HCT116 (cell line): ENCODE measurements at regions not wholly inside any gene's neighbourhood (a gene's known extent, or its start where the extent isn't known, plus 50 kb on each side); places are given as distances from the start of the nearest gene placed in this dataset.

Experiments used
- CTCF ChIP-seq, 3 experiments: fragments of 200-600 bp in 1 of 3; sonication (generic) in 1 of 3; IDR thresholded peaks in 2 of 3; conservative IDR thresholded peaks in 1 of 3; 2 replicates each; pipeline ENCODE4 v1.5.1; 2012 to 2017; ENCODE audit warnings: low read depth in 2 of 3, low read length in 2 of 3, antibody characterized with exemption in 1 of 3, borderline replicate concordance in 1 of 3, control low read depth in 1 of 3, mild to moderate bottlenecking in 1 of 3, mixed read lengths in 1 of 3, mixed run types in 1 of 3, moderate library complexity in 1 of 3; ENCODE audit not compliant: insufficient read depth in 1 of 3
- EGR1 ChIP-seq: IDR thresholded peaks from 2 replicates; pipeline ENCODE4 v1.6.1; 2012; ENCODE audit warnings: low read depth
- ELF1 ChIP-seq: IDR thresholded peaks from 2 replicates; pipeline ENCODE4 v1.6.1; 2012; ENCODE audit warnings: low read depth, borderline replicate concordance
- EZH2 ChIP-seq: fragments of 200-600 bp; sonication (generic); IDR thresholded peaks from 2 replicates; pipeline ENCODE4 v1.6.1; 2017; ENCODE audit warnings: antibody characterized with exemption, mixed run types
- EZH2phosphoT487 ChIP-seq: fragments of 200-600 bp; IDR thresholded peaks from 2 replicates; pipeline ENCODE4 v1.6.1; 2018; ENCODE audit warnings: antibody characterized with exemption, borderline replicate concordance
- MAX ChIP-seq: IDR thresholded peaks from 2 replicates; pipeline ENCODE4 v1.6.1; 2012
- POLR2A ChIP-seq: IDR thresholded peaks from 2 replicates; pipeline ENCODE4 v1.7.0; 2011; ENCODE audit warnings: borderline replicate concordance; ENCODE audit not compliant: insufficient read depth, insufficient read length; ENCODE audit errors: extremely low read depth
- POLR2AphosphoS5 ChIP-seq: IDR thresholded peaks from 2 replicates; pipeline ENCODE4 v1.6.1; 2011; ENCODE audit warnings: mild to moderate bottlenecking, low read depth, low read length, moderate library complexity
- SP1 ChIP-seq: IDR thresholded peaks from 2 replicates; pipeline ENCODE4 v1.6.1; 2012; ENCODE audit warnings: low read depth
- SRF ChIP-seq: IDR thresholded peaks from 2 replicates; pipeline ENCODE4 v1.6.1; 2012; ENCODE audit warnings: low read depth
- TCF7L2 ChIP-seq: IDR thresholded peaks from 2 replicates; pipeline ENCODE4 v1.7.0; 2011; ENCODE audit warnings: borderline replicate concordance, inconsistent platforms; ENCODE audit not compliant: insufficient read depth, insufficient read length; ENCODE audit errors: extremely low read depth
- YY1 ChIP-seq: IDR thresholded peaks from 2 replicates; pipeline ENCODE4 v1.6.1; 2011; ENCODE audit warnings: low read length, low read depth, moderate library complexity, mild to moderate bottlenecking; ENCODE audit not compliant: insufficient replicate concordance; ENCODE audit errors: extremely low read depth
- ZFX ChIP-seq: fragments of 450-650 bp; IDR thresholded peaks from 2 replicates; pipeline ENCODE4 v1.6.1; 2017
- TF ChIP-seq, protein P1 (sequence below): IDR thresholded peaks from 2 replicates; pipeline ENCODE4 v1.6.1; 2012; ENCODE audit warnings: low read depth

DNA sequence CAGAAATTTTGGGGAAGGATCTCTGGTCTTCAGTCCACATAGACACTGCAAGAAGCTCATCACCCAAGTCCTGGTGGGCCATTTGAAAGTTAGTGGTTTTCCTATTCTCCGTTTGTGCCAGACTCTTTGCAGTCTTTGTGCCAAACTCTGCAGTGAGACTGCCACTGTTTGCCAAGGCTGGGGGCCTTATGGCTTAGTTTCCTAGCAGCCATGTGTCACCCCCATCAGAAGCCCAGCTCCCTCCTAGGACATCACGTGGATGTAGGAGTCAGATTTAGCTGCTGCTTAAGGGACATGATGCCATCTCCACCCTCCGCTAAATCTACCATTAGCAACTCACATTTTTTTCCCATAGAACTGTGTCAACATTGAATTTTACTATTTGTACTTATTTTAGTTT, 220.0 kb downstream of the C11orf91 start:
- TF ChIP-seq MAX (no peak), CTCF (IDR thresholded peaks at IDR 0.05 in 2 of 3, conservative IDR thresholded peaks at IDR 0.05 in 1 of 3; ENCODE audit: borderline replicate concordance in 1 of 3, insufficient read depth in 1 of 3, low read depth in 2 of 3, low read length in 2 of 3) (no peak), EZH2 (no peak), POLR2A (no peak), ELF1 (no peak), ZFX (no peak), YY1 (no peak), POLR2AphosphoS5 (no peak), SP1 (no peak), SRF (no peak), EZH2phosphoT487 (no peak), TCF7L2 (no peak), EGR1 (no peak)
- TF ChIP-seq, protein P1, sequence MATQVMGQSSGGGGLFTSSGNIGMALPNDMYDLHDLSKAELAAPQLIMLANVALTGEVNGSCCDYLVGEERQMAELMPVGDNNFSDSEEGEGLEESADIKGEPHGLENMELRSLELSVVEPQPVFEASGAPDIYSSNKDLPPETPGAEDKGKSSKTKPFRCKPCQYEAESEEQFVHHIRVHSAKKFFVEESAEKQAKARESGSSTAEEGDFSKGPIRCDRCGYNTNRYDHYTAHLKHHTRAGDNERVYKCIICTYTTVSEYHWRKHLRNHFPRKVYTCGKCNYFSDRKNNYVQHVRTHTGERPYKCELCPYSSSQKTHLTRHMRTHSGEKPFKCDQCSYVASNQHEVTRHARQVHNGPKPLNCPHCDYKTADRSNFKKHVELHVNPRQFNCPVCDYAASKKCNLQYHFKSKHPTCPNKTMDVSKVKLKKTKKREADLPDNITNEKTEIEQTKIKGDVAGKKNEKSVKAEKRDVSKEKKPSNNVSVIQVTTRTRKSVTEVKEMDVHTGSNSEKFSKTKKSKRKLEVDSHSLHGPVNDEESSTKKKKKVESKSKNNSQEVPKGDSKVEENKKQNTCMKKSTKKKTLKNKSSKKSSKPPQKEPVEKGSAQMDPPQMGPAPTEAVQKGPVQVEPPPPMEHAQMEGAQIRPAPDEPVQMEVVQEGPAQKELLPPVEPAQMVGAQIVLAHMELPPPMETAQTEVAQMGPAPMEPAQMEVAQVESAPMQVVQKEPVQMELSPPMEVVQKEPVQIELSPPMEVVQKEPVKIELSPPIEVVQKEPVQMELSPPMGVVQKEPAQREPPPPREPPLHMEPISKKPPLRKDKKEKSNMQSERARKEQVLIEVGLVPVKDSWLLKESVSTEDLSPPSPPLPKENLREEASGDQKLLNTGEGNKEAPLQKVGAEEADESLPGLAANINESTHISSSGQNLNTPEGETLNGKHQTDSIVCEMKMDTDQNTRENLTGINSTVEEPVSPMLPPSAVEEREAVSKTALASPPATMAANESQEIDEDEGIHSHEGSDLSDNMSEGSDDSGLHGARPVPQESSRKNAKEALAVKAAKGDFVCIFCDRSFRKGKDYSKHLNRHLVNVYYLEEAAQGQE: no peak
